SU-DHL-6 (cell line): ENCODE measurements at regions not wholly inside any gene's neighbourhood (a gene's known extent, or its start where the extent isn't known, plus 50 kb on each side); places are given as distances from the start of the nearest gene placed in this dataset.

Experiments
- H2AFZ ChIP-seq: fragments of 200-600 bp; sonication (generic); 2 replicates; pipeline ENCODE4 v1.6.1; 2014; ENCODE audit warnings: low read depth, mild to moderate bottlenecking, moderate library complexity, mixed read lengths, antibody characterized with exemption, low read length; ENCODE audit not compliant: severe bottlenecking
- H3F3A ChIP-seq: fragments of 200-600 bp; shearing (Covaris generic); 2 replicates; pipeline ENCODE4 v1.6.0; 2016; ENCODE audit warnings: antibody characterized with exemption, mild to moderate bottlenecking; ENCODE audit not compliant: insufficient read depth
- H3K27ac ChIP-seq: fragments of 200-600 bp; sonication (generic); 2 replicates; pipeline ENCODE4 v1.5.1; 2016; ENCODE audit warnings: low read depth, mild to moderate bottlenecking, low read length, moderate library complexity, mixed read lengths
- H3K27me3 ChIP-seq: fragments of 200-600 bp; sonication (generic), shearing (Covaris generic); 2 replicates; pipeline ENCODE4 v1.6.0; 2014; ENCODE audit warnings: mild to moderate bottlenecking, low read length
- H3K36me3 ChIP-seq: fragments of 200-600 bp; sonication (generic); 2 replicates; pipeline ENCODE4 v1.6.1; 2014; ENCODE audit warnings: mild to moderate bottlenecking, low read length, mixed read lengths
- H3K4me2 ChIP-seq: fragments of 300-600, 200-600 bp; shearing (Covaris generic), sonication (generic); 2 replicates; pipeline ENCODE4 v1.6.0; 2014; ENCODE audit warnings: low read length, low read depth, mild to moderate bottlenecking; ENCODE audit not compliant: poor library complexity, severe bottlenecking
- H3K4me3 ChIP-seq: fragments of 200-600 bp; sonication (generic); 2 replicates; pipeline ENCODE4 v1.5.1; 2014; ENCODE audit warnings: antibody characterized with exemption, low read length, mild to moderate bottlenecking, mixed read lengths; ENCODE audit not compliant: insufficient read depth, poor library complexity, severe bottlenecking
- H3K79me2 ChIP-seq: fragments of 200-600 bp; sonication (generic); 2 replicates; pipeline ENCODE4 v1.6.1; 2014; ENCODE audit warnings: mild to moderate bottlenecking, low read length, moderate library complexity; ENCODE audit not compliant: insufficient read depth
- H3K9ac ChIP-seq: fragments of 200-600 bp; sonication (generic); 2 replicates; pipeline ENCODE4 v1.7.0; 2014; ENCODE audit warnings: mild to moderate bottlenecking, low read length
- H3K9me2 ChIP-seq: fragments of 200-600 bp; sonication (generic); replicated peaks from 2 replicates; pipeline ENCODE4 v1.6.1; 2014; ENCODE audit warnings: low read length; ENCODE audit not compliant: insufficient read depth
- H3K9me3 ChIP-seq: fragments of 200-600 bp; sonication (generic); 2 replicates; pipeline ENCODE4 v1.6.1; 2014; ENCODE audit warnings: low read length, mixed read lengths; ENCODE audit not compliant: insufficient read depth
- H4K20me1 ChIP-seq: fragments of 200-600 bp; sonication (generic); 2 replicates; pipeline ENCODE4 v1.6.1; 2014; ENCODE audit warnings: low read depth, mild to moderate bottlenecking, antibody characterized with exemption, low read length, moderate library complexity, mixed read lengths
- CTCF ChIP-seq: fragments of 200-600 bp; sonication (generic); IDR thresholded peaks from one replicate; pipeline ENCODE4 v1.5.1; 2017; ENCODE audit warnings: antibody characterized with exemption, mild to moderate bottlenecking, low read length, moderate library complexity; ENCODE audit not compliant: insufficient read depth, poor library complexity, severe bottlenecking
- EZH2phosphoT487 ChIP-seq: fragments of 200-600 bp; sonication (generic), shearing (Covaris generic); conservative IDR thresholded peaks from 2 replicates; pipeline ENCODE4 v1.6.1; 2018; ENCODE audit warnings: mild to moderate bottlenecking, antibody characterized with exemption, low read length, moderate library complexity, mixed read lengths

GRCh38 chr13:82772816-82773215 lies 1109.5 kb downstream of the SLITRK1 start:
- Histone ChIP-seq H3K27me3 (no peaks in the 10 kb centered on the region), H3K27ac (no peak overlapping the region), H4K20me1 (no peaks in the 10 kb centered on the region), H2AFZ (no peak overlapping the region), H3F3A (no peaks in the 10 kb centered on the region), H3K9me2 (no peaks in the 10 kb centered on the region), H3K4me2 (no peak overlapping the region), H3K9ac (no peak overlapping the region), H3K4me3 (no peak overlapping the region), H3K36me3 (no peaks in the 10 kb centered on the region), H3K79me2 (no peaks in the 10 kb centered on the region), H3K9me3 (no peaks in the 10 kb centered on the region)
- TF ChIP-seq CTCF (no peak), EZH2phosphoT487 (no peak)

- TF ChIP-seq CTCF, result no peak
- Histone ChIP-seq H3K4me2 (no peak overlapping the region), H3K9me2 (no peaks in the 10 kb centered on the region), H4K20me1 (no peaks in the 10 kb centered on the region), H3K27ac (no peak overlapping the region), H2AFZ (no peak overlapping the region), H3K79me2 (no peaks in the 10 kb centered on the region), H3F3A (no peaks in the 10 kb centered on the region), H3K9ac (no peak overlapping the region), H3K36me3 (no peaks in the 10 kb centered on the region), H3K27me3 (no peaks in the 10 kb centered on the region), H3K4me3 (no peak overlapping the region), H3K9me3 (no peaks in the 10 kb centered on the region)
Measured at GRCh38 chr13:82766732-82767321, 1115.4 kb downstream of the SLITRK1 start.

GRCh38 chr13:82758044-82758443 lies 1124.2 kb downstream of the SLITRK1 start:
- Histone ChIP-seq H3K27me3 (no peaks in the 10 kb centered on the region), H3K4me3 (no peak overlapping the region), H3K36me3 (no peaks in the 10 kb centered on the region), H3K4me2 (no peak overlapping the region), H3F3A (no peaks in the 10 kb centered on the region), H3K9ac (no peak overlapping the region), H3K9me2 (no peaks in the 10 kb centered on the region), H3K9me3 (no peaks in the 10 kb centered on the region), H2AFZ (no peak overlapping the region), H3K27ac (no peak overlapping the region), H3K79me2 (no peaks in the 10 kb centered on the region), H4K20me1 (no peaks in the 10 kb centered on the region)
- TF ChIP-seq CTCF, result no peak
- no peak for TF ChIP-seq EZH2phosphoT487
